ENCODE measurements at regions not wholly inside any gene's neighbourhood (a gene's known extent, or its start where the extent isn't known, plus 50 kb on each side); places are given as distances from the start of the nearest gene placed in this dataset.

- TF ChIP-seq EP300 (IDR thresholded peaks at IDR 0.05; ENCODE audit: borderline replicate concordance) (no peak), REST (IDR thresholded peaks at IDR 0.05; ENCODE audit: low read depth) (no peak), RAD21 (IDR thresholded peaks at IDR 0.05; ENCODE audit: low read depth) (no peak), YY1 (IDR thresholded peaks at IDR 0.05; ENCODE audit: low read depth) (no peak)
These were observed 196.6 kb upstream of the PTCHD4 start for GRCh38 chr6:48307573-48307972.

Measured in Ishikawa (cell line).